GM13976 (cell line): ENCODE measurements at regions not wholly inside any gene's neighbourhood (a gene's known extent, or its start where the extent isn't known, plus 50 kb on each side); places are given as distances from the start of the nearest gene placed in this dataset.

Experiments used
- DNase-seq: peaks from one replicate; pipeline ENCODE4 v3.0.0; 2012; ENCODE audit warnings: low spot score
- in situ Hi-C: fragments of 300-500 bp; cut with MboI; formaldehyde crosslinking; loops from one replicate; pipeline ENCODE4 v1.12.0; 2022; ENCODE audit warnings: low sequenced_read_pairs, mixed read lengths, inconsistent platforms; ENCODE audit not compliant: unreplicated experiment
- TF ChIP-seq, protein P1 (sequence below): IDR thresholded peaks from 2 replicates; pipeline ENCODE4 v1.5.1; 2012; ENCODE audit warnings: borderline replicate concordance, mild to moderate bottlenecking; ENCODE audit not compliant: insufficient read depth; ENCODE audit errors: extremely low read depth, missing control alignments, control extremely low read depth

DNA sequence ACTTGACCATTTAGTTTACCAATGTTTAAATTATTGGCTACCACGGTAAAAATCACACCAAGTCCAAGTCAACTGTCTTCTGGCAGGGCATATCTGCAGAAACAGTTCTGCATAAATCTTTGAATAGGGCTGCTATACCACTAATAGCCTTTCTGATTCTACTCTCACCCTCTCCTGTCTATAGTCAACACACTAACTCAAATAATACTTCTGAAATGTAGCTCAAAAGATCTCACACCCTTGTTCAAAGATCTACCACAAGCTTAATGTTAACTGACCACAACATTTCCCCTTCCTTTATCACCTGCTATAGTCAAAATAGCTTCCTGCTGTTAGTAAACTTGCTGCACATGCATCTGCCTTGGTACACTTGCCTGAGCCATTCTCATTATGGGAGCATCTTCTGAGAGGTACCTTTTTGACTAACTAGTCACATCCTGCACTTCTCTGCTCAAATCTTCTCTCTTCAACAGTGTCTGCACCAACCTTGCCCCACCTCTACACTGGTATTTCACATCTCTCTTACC is 319.4 kb downstream of the CDH10 start:
- in situ Hi-C loops = no loop called here
- DNase-seq = no peak

DNA sequence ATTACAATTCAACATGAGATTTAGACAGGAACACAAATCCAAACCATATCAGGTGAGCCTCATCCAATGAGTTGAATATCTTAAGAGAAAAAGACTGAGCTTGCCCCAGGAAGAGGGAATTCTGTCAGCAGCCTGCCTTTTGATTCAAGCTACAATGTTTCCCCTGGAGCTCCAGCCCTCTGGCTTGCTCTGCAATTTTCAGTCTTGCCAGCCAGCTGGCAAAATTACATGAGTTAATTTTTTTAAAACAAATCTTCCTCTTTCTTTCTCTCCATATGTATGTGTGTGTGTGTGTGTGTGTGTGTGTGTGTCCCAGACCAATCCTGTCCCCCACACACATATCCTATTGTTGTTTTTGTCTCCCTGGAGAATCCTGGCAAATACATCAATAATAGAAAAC is 313.2 kb downstream of the CDH10 start:
- TF ChIP-seq, protein P1, sequence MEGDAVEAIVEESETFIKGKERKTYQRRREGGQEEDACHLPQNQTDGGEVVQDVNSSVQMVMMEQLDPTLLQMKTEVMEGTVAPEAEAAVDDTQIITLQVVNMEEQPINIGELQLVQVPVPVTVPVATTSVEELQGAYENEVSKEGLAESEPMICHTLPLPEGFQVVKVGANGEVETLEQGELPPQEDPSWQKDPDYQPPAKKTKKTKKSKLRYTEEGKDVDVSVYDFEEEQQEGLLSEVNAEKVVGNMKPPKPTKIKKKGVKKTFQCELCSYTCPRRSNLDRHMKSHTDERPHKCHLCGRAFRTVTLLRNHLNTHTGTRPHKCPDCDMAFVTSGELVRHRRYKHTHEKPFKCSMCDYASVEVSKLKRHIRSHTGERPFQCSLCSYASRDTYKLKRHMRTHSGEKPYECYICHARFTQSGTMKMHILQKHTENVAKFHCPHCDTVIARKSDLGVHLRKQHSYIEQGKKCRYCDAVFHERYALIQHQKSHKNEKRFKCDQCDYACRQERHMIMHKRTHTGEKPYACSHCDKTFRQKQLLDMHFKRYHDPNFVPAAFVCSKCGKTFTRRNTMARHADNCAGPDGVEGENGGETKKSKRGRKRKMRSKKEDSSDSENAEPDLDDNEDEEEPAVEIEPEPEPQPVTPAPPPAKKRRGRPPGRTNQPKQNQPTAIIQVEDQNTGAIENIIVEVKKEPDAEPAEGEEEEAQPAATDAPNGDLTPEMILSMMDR = no peak
- no peak for DNase-seq
- in situ Hi-C loops = no loop called here

More for the DNA sequence above, 319.4 kb downstream of the CDH10 start:
- TF ChIP-seq, protein P1 = no peak

DNA sequence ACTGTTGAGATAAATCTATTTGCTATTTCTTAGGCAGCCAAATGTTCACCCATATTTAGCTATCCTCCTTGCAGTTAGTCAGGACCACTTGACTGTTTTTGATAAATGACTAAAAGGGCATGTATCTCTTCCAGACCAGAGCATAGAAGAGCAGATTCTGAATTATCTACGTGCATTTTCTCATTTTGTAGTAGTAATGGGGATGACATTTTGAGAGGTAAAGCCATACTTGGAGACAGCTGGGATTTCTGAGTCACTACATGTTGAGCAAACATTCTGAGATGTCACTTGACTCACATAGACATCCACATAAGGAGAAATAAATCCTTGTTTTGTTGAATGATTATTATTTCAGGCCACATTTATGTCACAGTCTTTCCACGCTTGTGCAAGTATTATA is 297.6 kb downstream of the CDH10 start:
- in situ Hi-C loops = no loop called here
- TF ChIP-seq, protein P1 = no peak
- DNase-seq = no peak

DNA sequence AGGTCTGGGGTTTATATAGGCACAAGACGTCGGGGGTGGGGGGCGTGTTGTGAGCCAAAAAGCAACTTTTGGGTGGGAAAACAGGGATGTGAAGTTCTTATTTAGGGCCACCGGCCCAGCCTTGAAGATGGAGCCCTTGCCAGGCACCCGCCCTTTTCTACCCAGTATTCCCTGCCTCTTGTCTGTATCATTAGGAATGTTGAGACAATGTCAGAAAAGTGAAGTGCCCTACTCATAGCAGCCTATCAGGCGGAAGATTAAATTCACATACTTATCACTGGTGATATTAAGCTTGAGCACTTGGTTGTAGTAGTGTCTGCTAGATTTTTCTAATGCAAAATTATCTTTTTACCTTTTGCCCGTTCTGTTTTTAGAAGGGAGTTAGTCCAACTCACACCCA is 293.5 kb downstream of the CDH10 start:
- TF ChIP-seq, protein P1 = no peak
- in situ Hi-C loops = no loop called here
- no peak for DNase-seq

DNA sequence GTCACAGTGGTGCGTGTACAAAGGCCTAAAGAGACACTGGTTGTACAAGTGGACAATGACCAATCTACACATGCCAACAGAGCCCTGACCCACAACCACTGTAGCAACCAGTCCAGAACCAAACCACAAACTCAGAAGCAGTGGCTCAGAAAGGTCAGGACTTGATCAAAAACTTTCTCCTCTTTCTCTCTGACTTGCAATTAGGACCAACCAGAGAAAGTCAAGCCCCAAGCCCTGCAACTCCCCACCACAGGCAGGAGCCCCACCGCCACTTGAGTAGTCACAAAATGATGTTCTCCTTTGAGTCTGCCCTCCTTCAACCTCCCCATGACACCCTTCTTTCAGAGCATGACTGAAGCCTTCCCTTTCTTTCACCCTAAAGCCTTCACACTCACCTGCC is 291.8 kb downstream of the CDH10 start:
- TF ChIP-seq, protein P1 = no peak
- in situ Hi-C loops = no loop called here
- no peak for DNase-seq

DNA sequence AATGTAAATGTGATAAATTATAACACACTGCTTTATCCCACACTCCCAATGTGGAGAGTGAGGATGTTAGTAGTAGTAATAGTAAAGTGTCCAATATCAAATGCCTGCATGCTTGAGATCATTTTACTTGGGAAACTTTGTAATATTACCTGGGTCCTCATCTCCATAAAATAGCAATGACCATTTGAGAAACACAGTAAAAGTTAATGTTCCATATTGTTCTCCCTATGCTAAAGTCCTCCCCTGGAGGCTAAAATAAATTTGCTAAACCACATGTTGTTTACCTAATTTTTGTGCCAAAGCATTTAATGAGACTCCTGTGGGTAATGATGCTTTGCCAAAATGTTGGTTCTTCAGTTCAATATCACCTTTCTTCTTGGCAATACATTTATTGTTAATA is 291.2 kb downstream of the CDH10 start:
- in situ Hi-C loops = no loop called here
- TF ChIP-seq, protein P1 = no peak
- DNase-seq = no peak

DNA sequence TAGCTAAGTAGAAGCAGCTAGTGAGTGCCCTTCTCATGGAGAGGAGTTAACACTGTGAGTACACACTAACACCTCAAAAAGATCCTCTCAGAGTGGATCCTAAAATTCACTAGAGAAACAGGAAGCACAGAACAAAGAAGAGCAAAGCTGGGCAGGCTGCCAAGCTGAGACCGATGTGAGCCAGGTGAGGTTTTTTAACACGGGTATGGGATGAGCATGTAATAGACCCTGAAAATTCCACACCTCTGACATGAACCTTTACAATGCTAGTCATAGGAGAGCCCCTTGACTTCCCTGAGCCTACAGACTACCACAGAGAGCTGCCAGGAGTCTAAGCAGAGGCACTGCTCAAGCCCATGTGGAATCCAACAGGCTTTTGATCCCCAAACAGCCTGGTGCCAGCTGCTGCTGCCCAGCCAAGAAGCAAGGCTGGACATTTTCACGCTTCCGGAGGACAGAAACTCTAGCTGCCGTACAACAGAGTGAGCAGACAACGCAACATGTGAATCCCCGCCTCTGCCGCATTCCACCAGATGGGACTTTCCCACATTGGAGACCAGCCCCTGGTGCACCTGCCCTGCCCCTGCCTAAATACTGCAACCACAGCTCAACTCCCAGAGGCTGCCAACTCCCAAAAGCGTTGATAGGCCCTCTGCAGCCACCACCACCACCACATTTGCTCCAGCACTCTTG is 280.8 kb downstream of the CDH10 start:
- in situ Hi-C loops = no loop called here
- DNase-seq = no peak

More for the DNA sequence above, 280.8 kb downstream of the CDH10 start:
- TF ChIP-seq, protein P1 = no peak
